AG04450 (cell line): ENCODE measurements at regions not wholly inside any gene's neighbourhood (a gene's known extent, or its start where the extent isn't known, plus 50 kb on each side); places are given as distances from the start of the nearest gene placed in this dataset.

ENCODE experiments used
- CTCF ChIA-PET: fragments of 300-600, 350-600 bp; formaldehyde crosslinking; extraction: SDS; loops from one replicate; lab custom pipeline; 2022; ENCODE audit warnings: antibody characterized with exemption, inconsistent platforms; lab: Charles Lee
- POLR2A ChIA-PET: fragments of 350-600 bp; formaldehyde crosslinking; extraction: SDS; loops from one replicate; lab custom pipeline; 2021; ENCODE audit warnings: antibody characterized with exemption, inconsistent platforms; lab: Yijun Ruan, JAX
- DNase-seq: peaks from one replicate; pipeline ENCODE4 v3.0.0-alpha.2; 2011; ENCODE audit warnings: low read depth, low spot score
- H3K27ac ChIP-seq: one replicate; pipeline ENCODE4 v1.5.1; 2012; ENCODE audit warnings: low read depth, low read length, control low read depth
- H3K27me3 ChIP-seq: one replicate; pipeline ENCODE4 v1.6.0; 2012; ENCODE audit warnings: low read length; ENCODE audit not compliant: control insufficient read depth, insufficient read depth
- H3K4me3 ChIP-seq: 2 replicates; pipeline ENCODE4 v1.5.1; 2011; ENCODE audit warnings: mild to moderate bottlenecking, low read depth, low read length, control low read depth
- H3K9me3 ChIP-seq: 2 replicates; pipeline ENCODE4 v1.5.1; 2012; ENCODE audit warnings: low read length; ENCODE audit not compliant: control insufficient read depth, insufficient read depth
- TF ChIP-seq, protein P1 (sequence below): IDR thresholded peaks from 2 replicates; pipeline ENCODE4 v1.5.1; 2011; ENCODE audit warnings: low read depth, low read length, control low read depth, inconsistent platforms

DNA sequence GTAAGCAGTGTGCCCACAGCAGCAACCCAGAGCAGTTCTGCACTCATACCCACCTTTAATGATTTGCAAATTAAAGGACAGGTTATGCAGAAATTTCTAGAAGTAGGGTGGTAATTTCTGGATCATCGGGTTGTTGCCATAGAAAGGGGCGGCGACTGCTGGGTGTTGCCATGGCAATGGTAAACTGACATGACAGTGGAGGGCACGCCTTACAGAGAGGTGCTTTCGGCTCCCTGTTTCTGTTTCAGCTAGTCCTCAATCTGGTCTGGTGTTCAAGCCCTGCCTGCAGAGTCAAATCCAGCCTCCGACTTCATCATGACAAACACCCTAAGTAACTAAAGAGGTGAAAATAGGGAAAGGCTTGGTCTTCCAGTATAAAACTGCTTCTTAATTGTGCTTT lies 667.7 kb downstream of the SOCS6 start:
- Histone ChIP-seq H3K9me3 (no peaks in the 10 kb centered on the region), H3K27ac (no peak overlapping the region), H3K27me3 (no peaks in the 10 kb centered on the region), H3K4me3 (no peak overlapping the region)
- DNase-seq: no peak
- TF ChIP-seq, protein P1, sequence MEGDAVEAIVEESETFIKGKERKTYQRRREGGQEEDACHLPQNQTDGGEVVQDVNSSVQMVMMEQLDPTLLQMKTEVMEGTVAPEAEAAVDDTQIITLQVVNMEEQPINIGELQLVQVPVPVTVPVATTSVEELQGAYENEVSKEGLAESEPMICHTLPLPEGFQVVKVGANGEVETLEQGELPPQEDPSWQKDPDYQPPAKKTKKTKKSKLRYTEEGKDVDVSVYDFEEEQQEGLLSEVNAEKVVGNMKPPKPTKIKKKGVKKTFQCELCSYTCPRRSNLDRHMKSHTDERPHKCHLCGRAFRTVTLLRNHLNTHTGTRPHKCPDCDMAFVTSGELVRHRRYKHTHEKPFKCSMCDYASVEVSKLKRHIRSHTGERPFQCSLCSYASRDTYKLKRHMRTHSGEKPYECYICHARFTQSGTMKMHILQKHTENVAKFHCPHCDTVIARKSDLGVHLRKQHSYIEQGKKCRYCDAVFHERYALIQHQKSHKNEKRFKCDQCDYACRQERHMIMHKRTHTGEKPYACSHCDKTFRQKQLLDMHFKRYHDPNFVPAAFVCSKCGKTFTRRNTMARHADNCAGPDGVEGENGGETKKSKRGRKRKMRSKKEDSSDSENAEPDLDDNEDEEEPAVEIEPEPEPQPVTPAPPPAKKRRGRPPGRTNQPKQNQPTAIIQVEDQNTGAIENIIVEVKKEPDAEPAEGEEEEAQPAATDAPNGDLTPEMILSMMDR: no peak
- ChIA-PET CTCF (no interaction called here), POLR2A (no interaction called here)

- CTCF ChIA-PET: no interaction called here
- TF ChIP-seq, protein P1: no peak
- Histone ChIP-seq H3K4me3 (no peak overlapping the region), H3K27me3 (no peaks in the 10 kb centered on the region), H3K27ac (no peak overlapping the region), H3K9me3 (no peaks in the 10 kb centered on the region)
- POLR2A ChIA-PET: no interaction called here
- DNase-seq: no peak
Measured at GRCh38 chr18:70936160-70936559, 647.3 kb downstream of the SOCS6 start.

DNA sequence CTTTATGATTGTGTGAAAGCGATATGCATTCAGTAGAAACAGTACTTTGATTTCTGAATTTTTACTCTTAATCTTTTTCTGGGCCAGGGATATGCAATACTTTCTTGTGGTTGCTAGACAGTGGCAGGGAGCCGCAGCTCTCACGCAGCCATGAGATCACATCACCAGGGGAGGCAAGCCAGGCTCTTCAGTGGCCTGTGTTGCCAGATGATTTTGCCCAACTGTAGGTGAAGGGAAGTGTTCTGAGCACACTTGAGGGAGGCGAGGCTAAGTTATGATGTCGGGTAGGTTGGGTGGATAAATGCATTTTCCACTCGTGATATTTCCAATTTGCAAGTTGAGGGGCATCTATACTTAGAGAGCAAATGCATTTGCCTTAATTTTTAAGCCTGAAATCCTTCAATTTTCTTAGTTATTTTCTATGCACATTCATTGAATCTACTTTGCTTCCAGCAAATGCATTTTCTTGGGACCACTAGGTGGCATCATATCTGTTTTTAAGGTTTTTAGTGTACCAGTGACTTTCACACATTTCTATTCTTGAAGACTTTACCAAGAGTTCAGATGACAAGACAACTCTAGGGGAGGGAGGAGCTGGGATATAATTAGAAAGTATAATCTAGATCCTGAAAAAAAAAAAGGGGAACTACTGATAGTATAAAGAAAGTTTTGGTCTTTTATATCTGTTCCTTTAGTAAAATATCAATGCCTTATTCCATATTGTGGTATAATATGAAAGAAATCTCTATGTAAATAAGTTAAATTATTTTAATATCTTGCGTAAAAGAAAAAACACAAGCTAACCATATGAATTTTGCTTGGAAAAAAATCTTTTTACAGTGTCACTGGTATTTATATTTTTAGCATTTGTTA lies 643.3 kb downstream of the SOCS6 start:
- Histone ChIP-seq H3K27ac (no peak overlapping the region), H3K27me3 (no peaks in the 10 kb centered on the region), H3K9me3 (no peaks in the 10 kb centered on the region), H3K4me3 (no peak overlapping the region)
- ChIA-PET CTCF (interaction anchor here (0.7 to 1.2 kb wide), 12 partner anchors 12 to 1615 kb away, joined by 3 to 9 read pairs (median 3); partner anchors contain the start of gene CBLN2), POLR2A (no interaction called here)
- DNase-seq: no peak
- TF ChIP-seq, protein P1: peak; percentile 66

DNA sequence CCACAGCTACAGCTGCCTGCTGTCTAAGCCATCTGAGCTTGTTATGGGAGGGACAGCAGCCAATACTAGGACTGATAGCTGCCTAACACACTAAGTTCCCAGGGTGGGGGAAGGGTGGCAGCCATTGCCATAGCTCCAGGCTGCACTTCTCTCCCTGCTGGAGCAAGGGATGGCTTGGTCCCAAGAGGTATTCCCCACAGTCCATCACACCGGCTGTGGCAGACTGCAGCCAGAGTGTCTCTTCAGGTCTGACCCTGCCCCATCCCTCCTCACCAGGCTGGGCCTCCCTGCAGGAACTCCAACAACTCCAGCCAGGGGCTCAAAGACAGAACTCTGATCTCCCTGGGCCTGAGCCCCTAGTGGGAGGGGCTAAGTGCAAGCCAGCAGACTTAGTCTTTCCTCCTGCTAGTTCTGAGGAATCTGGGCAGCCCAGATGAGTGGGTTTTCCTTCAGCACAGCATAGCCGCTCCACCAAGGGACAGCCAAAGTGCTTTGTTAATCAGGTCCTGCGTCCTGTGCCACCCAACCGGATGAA lies 632.1 kb downstream of the SOCS6 start:
- no peak overlapping the region for H3K4me3 ChIP-seq
- TF ChIP-seq, protein P1: no peak
- ChIA-PET POLR2A (no interaction called here), CTCF (no interaction called here)
- no peak overlapping the region for H3K27ac ChIP-seq
- no peak for DNase-seq
- peaks cover 6% of the 10 kb centered on the region; the same call in 1 of the 2 replicates for H3K9me3 ChIP-seq
- no peaks in the 10 kb centered on the region for H3K27me3 ChIP-seq

GRCh38 chr18:70907673-70908072 lies 618.8 kb downstream of the SOCS6 start:
- TF ChIP-seq, protein P1: no peak
- DNase-seq: no peak
- ChIA-PET CTCF (interaction anchor here (1.1 kb wide), 1 partner anchor 11 kb away, joined by 3 read pairs; no protein-coding TSS in a partner anchor), POLR2A (no interaction called here)
- no peak overlapping the region for H3K27ac ChIP-seq
- no peaks in the 10 kb centered on the region for H3K9me3 ChIP-seq
- no peak overlapping the region for H3K4me3 ChIP-seq
- no peaks in the 10 kb centered on the region for H3K27me3 ChIP-seq
